Dendritic cell treated with granulocyte-macrophage colony-stimulating factor and Interleukin-4, amounts not matched to agents 40 ng/mL and 50 ng/mL, for 4 days (primary cell): ENCODE measurements at regions not wholly inside any gene's neighbourhood (a gene's known extent, or its start where the extent isn't known, plus 50 kb on each side); places are given as distances from the start of the nearest gene placed in this dataset.
A peak's percentile ranks its signal among the peaks of the same experiment; 100 is the strongest.

Source experiments
- H3K27ac Mint-ChIP-seq: one replicate; pipeline ENCODE4 v1.8.0; 2022; ENCODE audit warnings: mild to moderate bottlenecking, mixed read lengths
- H3K27me3 Mint-ChIP-seq: one replicate; pipeline ENCODE4 v1.8.0; 2022; ENCODE audit warnings: mild to moderate bottlenecking, mixed read lengths
- H3K36me3 Mint-ChIP-seq: one replicate; pipeline ENCODE4 v1.8.0; 2022; ENCODE audit warnings: low read depth, mixed read lengths
- H3K4me1 Mint-ChIP-seq: one replicate; pipeline ENCODE4 v1.8.0; 2022; ENCODE audit warnings: low read depth, mixed read lengths
- H3K4me3 Mint-ChIP-seq: one replicate; pipeline ENCODE4 v1.8.0; 2022; ENCODE audit warnings: mild to moderate bottlenecking, moderate library complexity, mixed read lengths
- H3K9me3 Mint-ChIP-seq: one replicate; pipeline ENCODE4 v1.8.0; 2022; ENCODE audit warnings: mixed read lengths
- intact Hi-C: fragments of 100-400 bp; cut with micrococcal nuclease; formaldehyde crosslinking; loops from one replicate; pipeline ENCODE4 v1.15.0; 2022

DNA sequence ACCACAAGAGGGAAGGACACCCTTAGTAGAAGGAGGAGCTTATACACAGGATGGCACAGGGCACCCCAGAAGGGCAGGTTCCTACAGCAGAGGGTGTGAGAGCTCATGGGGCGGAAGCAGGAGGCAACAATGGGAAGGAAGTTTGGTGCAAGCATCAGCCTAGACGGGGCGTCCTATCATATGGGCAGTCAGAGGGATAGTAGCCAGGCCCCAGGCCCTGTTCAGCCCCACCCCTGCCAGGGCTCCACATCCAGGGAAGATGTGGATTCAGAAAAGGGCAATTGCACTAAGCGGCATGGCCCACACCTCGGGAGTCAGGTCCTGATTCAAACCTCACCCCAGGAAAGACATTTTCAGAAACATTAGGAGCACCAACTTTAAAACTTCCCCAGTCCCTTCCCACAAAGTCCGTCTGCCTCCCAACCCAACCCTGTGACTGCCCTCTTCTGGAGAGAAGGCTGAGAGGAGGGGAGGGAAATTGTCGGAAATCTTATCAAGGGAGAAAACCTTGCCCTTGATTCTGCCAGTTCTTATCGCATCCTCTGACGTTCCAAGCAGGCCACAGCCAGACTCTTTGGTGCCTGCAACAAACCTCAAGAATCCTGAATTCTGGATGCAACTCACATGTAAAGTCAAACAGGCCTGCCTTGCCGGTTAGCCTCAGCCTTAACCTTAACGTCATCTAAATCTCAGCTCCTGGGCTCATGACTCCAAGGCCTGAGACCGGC lies 198.8 kb upstream of the CDH5 start:
- Mint-ChIP-seq H3K4me1 (peaks cover 33% of the 10 kb centered on the region), H3K27me3 (no peaks in the 10 kb centered on the region), H3K9me3 (no peaks in the 10 kb centered on the region), H3K4me3 (no peak overlapping the region), H3K27ac (no peak overlapping the region), H3K36me3 (no peaks in the 10 kb centered on the region)
- intact Hi-C loops: no loop called here

DNA sequence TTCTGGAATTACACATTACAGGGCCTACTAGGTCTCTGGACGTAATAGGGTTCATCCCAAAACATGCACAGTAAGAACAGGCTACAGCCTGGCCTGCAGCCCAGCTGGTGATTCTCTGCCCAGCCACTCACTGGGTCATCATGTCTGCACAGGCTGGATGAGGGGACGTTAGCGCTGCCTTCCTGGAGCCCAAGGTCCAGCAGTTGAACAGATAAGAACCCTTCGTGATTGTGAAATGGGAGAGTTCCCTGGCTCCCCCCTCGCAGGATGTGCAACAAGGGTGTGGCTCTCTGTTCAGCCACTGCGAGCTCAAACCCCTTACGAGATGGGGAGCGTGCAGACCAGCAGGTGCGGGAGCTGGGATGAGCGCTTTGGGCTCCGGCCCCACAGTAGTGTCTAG lies 200.0 kb upstream of the CDH5 start:
- Mint-ChIP-seq H3K4me3 (no peak overlapping the region), H3K36me3 (no peaks in the 10 kb centered on the region), H3K4me1 (peaks cover 35% of the 10 kb centered on the region), H3K9me3 (no peaks in the 10 kb centered on the region), H3K27me3 (no peaks in the 10 kb centered on the region), H3K27ac (no peak overlapping the region)
- intact Hi-C loops: no loop called here

DNA sequence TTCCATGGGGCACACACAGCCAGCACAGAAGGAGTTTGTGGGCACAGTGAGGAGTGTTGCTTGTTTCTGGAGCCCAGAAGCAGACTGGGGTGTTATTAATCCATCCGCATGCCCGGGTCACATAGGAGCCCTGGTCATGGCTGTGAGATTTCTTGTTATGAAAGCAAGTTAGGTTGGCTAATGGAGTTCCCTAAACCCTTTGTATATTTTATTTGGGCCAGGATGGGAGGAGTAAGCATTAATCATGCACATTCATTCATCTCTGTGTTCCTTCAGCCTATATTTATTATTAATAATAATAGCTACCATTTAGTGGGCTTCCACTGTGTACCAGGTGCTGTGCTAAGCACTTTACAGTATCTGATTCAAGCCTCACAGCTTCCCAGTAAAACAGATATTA lies 200.6 kb upstream of the CDH5 start:
- H3K9me3 Mint-ChIP-seq: no peaks in the 10 kb centered on the region
- H3K4me3 Mint-ChIP-seq: no peak overlapping the region
- intact Hi-C loops: no loop called here
- no peak overlapping the region for H3K27ac Mint-ChIP-seq
- H3K36me3 Mint-ChIP-seq: no peaks in the 10 kb centered on the region
- peaks cover 35% of the 10 kb centered on the region for H3K4me1 Mint-ChIP-seq
- H3K27me3 Mint-ChIP-seq: no peaks in the 10 kb centered on the region

DNA sequence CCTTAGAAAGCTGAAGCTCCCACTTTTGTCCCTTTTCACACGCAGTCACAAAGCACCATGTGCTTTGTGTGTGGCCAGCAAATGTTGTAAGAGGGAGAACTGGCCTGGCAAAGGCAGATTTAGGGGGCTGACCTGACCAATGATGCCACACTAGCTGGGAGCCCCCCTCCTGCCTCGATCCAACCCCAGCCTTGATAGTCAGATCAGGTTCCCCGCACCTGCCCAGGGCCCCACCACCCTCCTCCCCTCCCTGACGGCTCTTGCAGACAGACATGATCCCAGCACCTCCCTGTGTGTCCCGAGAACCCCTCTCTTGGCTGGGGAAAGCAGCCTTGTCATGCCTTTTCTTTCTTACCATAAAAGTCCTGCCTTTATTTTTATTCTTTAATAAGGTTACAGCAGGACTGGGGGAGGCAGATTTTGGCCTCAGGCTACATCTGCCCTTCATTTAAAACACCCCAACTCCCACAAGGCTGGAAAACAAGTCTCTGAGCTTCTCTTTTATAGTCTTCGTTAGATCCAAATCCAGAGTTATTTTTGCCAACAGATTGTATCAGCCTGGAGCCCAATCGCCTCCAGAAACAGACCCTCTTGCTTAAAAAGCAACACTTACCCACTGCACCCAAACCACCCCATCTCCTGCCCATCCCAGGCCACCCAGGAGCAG lies 201.8 kb upstream of the CDH5 start:
- H3K4me1 Mint-ChIP-seq: peaks cover 33% of the 10 kb centered on the region
- H3K4me3 Mint-ChIP-seq: no peak overlapping the region
- no peak overlapping the region for H3K27ac Mint-ChIP-seq
- intact Hi-C loops: no loop called here
- no peaks in the 10 kb centered on the region for H3K36me3 Mint-ChIP-seq
- no peaks in the 10 kb centered on the region for H3K9me3 Mint-ChIP-seq
- H3K27me3 Mint-ChIP-seq: peaks cover 3% of the 10 kb centered on the region

DNA sequence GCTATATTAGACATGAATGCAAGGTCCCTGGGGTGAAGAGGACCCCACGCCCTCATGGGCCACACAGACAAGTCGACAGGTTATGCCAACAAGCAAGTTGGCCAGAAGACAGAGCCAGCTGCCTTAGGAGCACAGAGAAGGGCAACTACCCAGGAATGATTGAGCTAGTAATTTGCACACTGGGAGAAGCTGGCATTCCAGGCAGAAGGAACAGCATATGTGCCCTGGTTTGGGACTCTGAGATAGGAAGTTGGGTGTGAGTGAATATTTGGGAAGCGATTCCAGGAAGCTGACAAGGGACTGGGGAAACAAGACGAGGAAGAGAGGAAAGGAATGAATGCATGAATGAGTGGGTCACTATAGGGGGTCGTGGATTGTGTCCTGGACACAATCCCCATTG lies 203.7 kb upstream of the CDH5 start:
- H3K4me3 Mint-ChIP-seq: no peak overlapping the region
- peaks cover 3% of the 10 kb centered on the region for H3K27me3 Mint-ChIP-seq
- no peaks in the 10 kb centered on the region for H3K36me3 Mint-ChIP-seq
- no peak overlapping the region for H3K27ac Mint-ChIP-seq
- H3K4me1 Mint-ChIP-seq: peaks cover 22% of the 10 kb centered on the region
- intact Hi-C loops: no loop called here
- H3K9me3 Mint-ChIP-seq: no peaks in the 10 kb centered on the region

DNA sequence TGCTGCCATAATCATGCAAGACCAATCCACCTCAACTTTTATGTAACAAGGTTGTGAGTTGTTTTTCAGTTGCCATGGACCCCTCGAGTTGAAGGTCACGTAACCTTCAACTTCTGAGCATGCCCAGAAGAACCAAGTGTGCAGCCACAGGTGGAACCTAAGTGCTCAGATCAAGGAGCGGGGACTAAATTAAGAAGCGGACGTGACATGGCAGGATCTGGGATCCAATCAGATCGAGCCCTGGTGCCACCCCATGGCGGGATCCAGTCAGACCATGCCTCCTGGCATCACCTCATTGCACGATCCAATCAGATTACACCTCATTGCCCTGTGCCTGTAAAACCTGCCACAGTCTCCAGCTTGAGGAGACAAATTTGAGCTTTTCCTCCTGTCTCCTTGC lies 204.5 kb upstream of the CDH5 start:
- intact Hi-C loops: no loop called here
- H3K4me3 Mint-ChIP-seq: no peak overlapping the region
- H3K36me3 Mint-ChIP-seq: no peaks in the 10 kb centered on the region
- no peaks in the 10 kb centered on the region for H3K9me3 Mint-ChIP-seq
- no peak overlapping the region for H3K27ac Mint-ChIP-seq
- peaks cover 13% of the 10 kb centered on the region for H3K4me1 Mint-ChIP-seq
- H3K27me3 Mint-ChIP-seq: peaks cover 3% of the 10 kb centered on the region

DNA sequence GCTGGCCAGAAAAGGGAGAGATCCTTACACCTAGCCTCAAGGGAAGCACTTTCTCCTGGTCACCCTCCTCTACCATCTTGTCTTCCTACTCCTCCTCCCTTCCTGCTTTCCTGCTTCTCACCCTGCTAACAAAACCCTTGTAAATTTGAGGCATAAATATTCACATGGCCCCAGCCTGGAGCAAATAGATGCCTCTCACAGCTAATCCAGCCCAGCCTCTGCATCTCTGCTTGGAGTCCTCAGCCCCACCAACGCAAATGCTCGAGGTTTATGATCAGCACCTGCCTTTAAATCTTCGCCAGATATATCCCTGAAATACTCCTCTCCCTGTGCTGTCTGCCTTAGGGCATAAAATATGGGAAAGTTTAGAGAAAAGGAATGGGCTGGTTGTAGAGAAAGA lies 205.2 kb upstream of the CDH5 start:
- peaks cover 6% of the 10 kb centered on the region for H3K4me1 Mint-ChIP-seq
- H3K36me3 Mint-ChIP-seq: no peaks in the 10 kb centered on the region
- no peaks in the 10 kb centered on the region for H3K9me3 Mint-ChIP-seq
- H3K27ac Mint-ChIP-seq: no peak overlapping the region
- H3K4me3 Mint-ChIP-seq: no peak overlapping the region
- intact Hi-C loops: no loop called here
- peaks cover 3% of the 10 kb centered on the region for H3K27me3 Mint-ChIP-seq

DNA sequence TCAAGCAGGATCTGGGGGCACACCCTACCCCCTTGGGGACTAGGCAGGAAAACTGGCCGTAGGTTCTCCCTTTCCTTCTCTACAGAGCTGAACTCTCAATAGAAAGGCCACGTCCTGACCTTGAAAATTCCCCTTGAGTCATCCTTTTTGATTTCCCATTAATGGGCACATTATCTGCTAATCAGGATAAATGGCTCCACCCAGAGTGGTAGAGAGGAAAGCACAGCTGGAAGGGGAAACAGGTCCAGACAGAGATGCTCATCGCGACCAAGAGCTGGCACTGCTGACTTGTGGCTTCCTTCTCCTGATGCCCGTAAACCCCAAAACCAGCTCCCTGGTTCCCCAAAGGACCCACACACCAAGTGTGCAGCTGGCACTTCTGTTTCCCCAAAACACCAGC lies 206.5 kb upstream of the CDH5 start:
- Mint-ChIP-seq H3K4me3 (no peak overlapping the region), H3K36me3 (no peaks in the 10 kb centered on the region), H3K4me1 (peaks cover 6% of the 10 kb centered on the region), H3K27me3 (peaks cover 3% of the 10 kb centered on the region), H3K9me3 (no peaks in the 10 kb centered on the region), H3K27ac (no peak overlapping the region)
- intact Hi-C loops: no loop called here

DNA sequence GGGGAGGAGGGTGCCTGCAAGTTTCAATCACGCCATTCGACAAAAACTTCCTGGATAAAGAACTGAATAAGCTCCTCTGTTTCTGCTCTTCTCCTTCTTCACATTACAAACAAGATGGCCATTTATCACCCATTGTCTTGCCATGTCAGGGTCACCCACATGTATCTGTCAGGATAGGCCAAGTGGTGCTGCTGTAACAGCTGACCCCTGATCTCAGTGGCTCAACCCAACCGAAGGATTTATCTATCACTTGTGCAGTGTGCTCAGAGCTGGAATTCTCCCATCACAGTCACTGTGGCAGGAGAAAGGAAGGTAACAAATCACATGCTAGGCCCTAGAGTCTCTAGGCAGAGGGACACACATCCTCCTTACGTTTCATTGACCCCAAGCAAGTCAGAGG lies 210.0 kb upstream of the CDH5 start:
- Mint-ChIP-seq H3K36me3 (no peaks in the 10 kb centered on the region), H3K27me3 (peaks cover 3% of the 10 kb centered on the region), H3K4me3 (no peak overlapping the region), H3K9me3 (no peaks in the 10 kb centered on the region), H3K27ac (no peak overlapping the region), H3K4me1 (peaks cover 19% of the 10 kb centered on the region)
- intact Hi-C loops: no loop called here

DNA sequence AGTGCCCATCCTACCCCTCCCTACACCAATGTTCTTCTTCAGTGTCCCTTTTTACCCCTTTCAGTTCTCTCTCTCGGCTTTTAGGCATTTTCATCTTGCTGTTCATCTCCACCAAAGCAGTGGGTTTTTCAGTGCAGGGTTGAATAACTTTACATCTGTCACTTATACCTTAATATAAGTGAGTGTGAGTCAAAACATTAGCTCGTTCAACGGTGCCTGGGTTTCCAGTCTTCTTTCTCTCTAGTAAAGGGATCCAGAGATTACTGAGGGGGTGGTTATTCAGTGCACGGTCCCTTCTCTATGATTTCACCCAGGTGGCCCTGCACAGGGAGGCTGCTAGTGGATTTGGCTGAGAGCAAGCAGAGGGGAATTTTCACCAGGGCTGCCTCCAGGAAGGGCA lies 210.6 kb upstream of the CDH5 start:
- H3K27me3 Mint-ChIP-seq: peaks cover 3% of the 10 kb centered on the region
- no peak overlapping the region for H3K4me3 Mint-ChIP-seq
- H3K36me3 Mint-ChIP-seq: no peaks in the 10 kb centered on the region
- H3K27ac Mint-ChIP-seq: no peak overlapping the region
- intact Hi-C loops: no loop called here
- no peaks in the 10 kb centered on the region for H3K9me3 Mint-ChIP-seq
- peaks cover 25% of the 10 kb centered on the region for H3K4me1 Mint-ChIP-seq

DNA sequence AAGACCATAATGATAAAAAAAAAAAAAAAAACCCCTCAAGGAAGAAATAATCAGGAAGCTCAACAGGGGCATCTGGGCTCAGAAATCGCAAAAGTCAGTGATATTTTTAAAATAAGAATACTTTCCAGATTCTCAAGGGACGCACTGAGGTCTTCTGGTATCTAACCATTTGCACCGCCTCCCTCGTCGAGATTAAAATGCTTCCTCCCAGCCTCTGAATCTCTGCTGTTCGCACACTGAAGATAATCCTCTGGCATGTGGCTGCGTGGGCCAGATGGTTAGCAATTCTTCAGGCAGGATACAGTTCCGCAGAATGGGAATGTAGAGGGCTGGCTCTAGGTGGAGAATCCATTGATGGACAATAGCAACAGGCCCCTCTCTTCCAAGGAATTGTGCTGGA lies 211.7 kb upstream of the CDH5 start:
- Mint-ChIP-seq H3K27me3 (no peaks in the 10 kb centered on the region), H3K9me3 (no peaks in the 10 kb centered on the region), H3K4me3 (no peak overlapping the region), H3K36me3 (no peaks in the 10 kb centered on the region), H3K4me1 (peaks cover 35% of the 10 kb centered on the region), H3K27ac (no peak overlapping the region)
- intact Hi-C loops: no loop called here

DNA sequence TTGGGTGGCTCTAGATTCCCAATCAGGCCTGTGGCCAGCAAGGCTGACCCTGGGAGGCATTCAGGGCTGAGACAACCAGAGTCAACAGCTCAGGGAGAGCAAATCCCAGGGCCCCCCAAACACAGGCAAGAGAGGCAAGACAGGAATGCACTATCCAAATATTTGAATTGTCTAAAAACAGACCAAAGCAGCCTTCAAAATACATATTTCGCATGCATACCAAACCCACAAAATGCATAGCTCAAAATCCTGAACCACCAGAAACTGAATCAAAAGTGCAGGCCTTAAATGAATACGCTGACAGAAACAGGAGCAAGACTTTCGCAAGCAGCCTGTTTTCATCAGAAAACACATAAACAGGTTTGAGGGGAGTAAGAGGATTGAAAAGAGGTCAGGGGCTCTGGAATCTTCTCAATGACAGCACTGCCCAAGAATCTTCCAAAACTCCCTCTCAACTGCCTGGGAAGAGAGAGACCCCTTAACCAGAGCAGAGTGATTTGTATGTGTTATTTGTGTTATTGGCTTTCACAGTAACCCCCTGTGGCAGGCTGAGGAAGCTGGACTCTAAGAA lies 213.6 kb upstream of the CDH5 start:
- no peak overlapping the region for H3K4me3 Mint-ChIP-seq
- H3K4me1 Mint-ChIP-seq: peaks cover 37% of the 10 kb centered on the region
- H3K27me3 Mint-ChIP-seq: no peaks in the 10 kb centered on the region
- H3K27ac Mint-ChIP-seq: no peak overlapping the region
- H3K36me3 Mint-ChIP-seq: no peaks in the 10 kb centered on the region
- intact Hi-C loops: no loop called here
- H3K9me3 Mint-ChIP-seq: no peaks in the 10 kb centered on the region

DNA sequence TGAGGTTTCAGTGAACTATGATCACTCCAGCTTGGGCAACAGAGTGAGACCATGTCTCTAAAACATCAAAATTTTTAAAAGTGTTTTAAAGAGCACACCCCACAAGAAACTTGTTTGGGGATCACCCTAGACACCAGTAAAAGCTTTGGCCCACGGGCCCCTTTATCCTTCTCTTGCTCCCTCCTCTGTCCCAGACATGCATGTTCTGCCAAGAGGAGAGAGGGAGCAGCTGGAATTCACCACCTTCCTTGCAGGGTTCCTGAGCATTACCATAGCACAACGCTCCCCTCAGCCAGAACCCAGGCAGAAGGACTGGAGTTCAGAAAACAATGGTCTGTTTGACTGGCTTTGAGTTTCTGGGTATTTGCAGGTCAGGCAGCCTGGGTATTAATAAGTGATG lies 214.3 kb upstream of the CDH5 start:
- Mint-ChIP-seq H3K4me3 (no peak overlapping the region), H3K36me3 (no peaks in the 10 kb centered on the region), H3K27me3 (no peaks in the 10 kb centered on the region), H3K9me3 (no peaks in the 10 kb centered on the region), H3K27ac (no peak overlapping the region), H3K4me1 (peaks cover 37% of the 10 kb centered on the region)
- intact Hi-C loops: no loop called here

DNA sequence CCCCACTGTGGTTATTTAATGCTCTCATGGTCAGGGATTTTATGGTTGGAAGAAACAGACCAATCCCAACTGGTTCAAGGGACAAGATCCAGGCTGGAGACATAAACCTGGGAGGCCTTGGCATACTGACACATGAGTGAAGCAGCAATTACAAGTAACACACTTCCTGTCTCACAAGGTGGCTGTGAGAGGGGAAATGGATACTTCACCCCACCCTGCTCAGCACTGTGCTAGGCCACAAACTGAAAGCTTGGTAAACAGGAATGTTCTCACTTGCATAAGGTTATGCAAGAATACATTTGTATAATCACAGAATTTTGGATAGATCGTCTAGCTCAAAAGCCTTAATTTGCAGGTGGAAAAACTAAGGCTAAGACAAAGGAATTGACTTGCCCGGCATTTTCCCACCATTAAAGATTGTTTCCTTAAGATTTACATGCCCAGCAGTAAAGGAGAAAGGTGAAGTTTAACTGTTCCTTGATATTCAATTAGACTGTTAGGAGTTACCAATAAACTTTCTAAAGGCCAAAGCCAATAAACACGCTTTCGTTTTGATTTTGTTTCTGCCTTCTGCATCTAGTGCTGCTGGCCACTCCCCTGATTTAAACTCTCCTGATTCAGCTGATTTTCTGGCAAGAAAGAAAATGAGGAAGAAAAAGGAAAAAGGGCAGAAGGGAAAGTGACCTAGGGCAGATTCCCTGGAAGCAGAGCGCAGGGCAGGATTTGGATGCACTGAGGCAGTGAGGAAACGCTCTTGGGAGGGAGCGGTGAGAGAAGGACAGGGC lies 215.6 kb upstream of the CDH5 start:
- Mint-ChIP-seq H3K36me3 (no peaks in the 10 kb centered on the region), H3K9me3 (no peaks in the 10 kb centered on the region), H3K4me1 (peaks cover 37% of the 10 kb centered on the region), H3K4me3 (no peak overlapping the region), H3K27me3 (no peaks in the 10 kb centered on the region), H3K27ac (peak overlapping the region; percentile 23)
- intact Hi-C loops: no loop called here
